ENCODE measurements at regions not wholly inside any gene's neighbourhood (a gene's known extent, or its start where the extent isn't known, plus 50 kb on each side); places are given as distances from the start of the nearest gene placed in this dataset.

GRCh38 chr12:93261505-93262094 is 116.1 kb upstream of the NUDT4 start:
- Histone ChIP-seq H3K27ac (ENCODE audit: poor library complexity, severe bottlenecking) (no peak overlapping the region), H3K27me3 (ENCODE audit: insufficient read depth, poor library complexity, severe bottlenecking) (no peaks in the 10 kb centered on the region), H3K36me3 (ENCODE audit: low read depth) (no peaks in the 10 kb centered on the region), H3K4me3 (ENCODE audit: severe bottlenecking) (no peak overlapping the region), H3K4me1 (ENCODE audit: insufficient read depth, poor library complexity, severe bottlenecking) (peaks cover 12% of the 10 kb centered on the region), H3K9me3 (ENCODE audit: severe bottlenecking) (no peaks in the 10 kb centered on the region)
- no peak for TF ChIP-seq CTCF (IDR thresholded peaks at IDR 0.05; ENCODE audit: poor library complexity, severe bottlenecking)
- ATAC-seq (ENCODE audit: low read depth) (no peak), DNase-seq (ENCODE audit: low spot score) (no peak)

- no peak for ATAC-seq (ENCODE audit: low read depth)
These were observed 104.7 kb upstream of the NUDT4 start for GRCh38 chr12:93272997-93273396.

GRCh38 chr12:93273834-93274564 is 103.7 kb upstream of the NUDT4 start:
- Histone ChIP-seq H3K27me3 (ENCODE audit: insufficient read depth, poor library complexity, severe bottlenecking) (no peaks in the 10 kb centered on the region), H3K27ac (ENCODE audit: poor library complexity, severe bottlenecking) (no peak overlapping the region), H3K4me1 (ENCODE audit: insufficient read depth, poor library complexity, severe bottlenecking) (no peaks in the 10 kb centered on the region), H3K9me3 (ENCODE audit: severe bottlenecking) (no peaks in the 10 kb centered on the region), H3K36me3 (ENCODE audit: low read depth) (no peaks in the 10 kb centered on the region), H3K4me3 (ENCODE audit: severe bottlenecking) (no peak overlapping the region)
- ATAC-seq (ENCODE audit: low read depth) (no peak), DNase-seq (ENCODE audit: low spot score) (no peak)
- no peak for TF ChIP-seq CTCF (IDR thresholded peaks at IDR 0.05; ENCODE audit: poor library complexity, severe bottlenecking)

More at GRCh38 chr12:93272997-93273396, 104.7 kb upstream of the NUDT4 start:
- no peaks in the 10 kb centered on the region for H3K4me1 ChIP-seq (ENCODE audit: insufficient read depth, poor library complexity, severe bottlenecking)
- no peaks in the 10 kb centered on the region for H3K36me3 ChIP-seq (ENCODE audit: low read depth)
- no peak overlapping the region for H3K27ac ChIP-seq (ENCODE audit: poor library complexity, severe bottlenecking)
- TF ChIP-seq CTCF (IDR thresholded peaks at IDR 0.05; ENCODE audit: poor library complexity, severe bottlenecking): no peak
- H3K27me3 ChIP-seq (ENCODE audit: insufficient read depth, poor library complexity, severe bottlenecking): no peaks in the 10 kb centered on the region
- no peaks in the 10 kb centered on the region for H3K9me3 ChIP-seq (ENCODE audit: severe bottlenecking)
- no peak overlapping the region for H3K4me3 ChIP-seq (ENCODE audit: severe bottlenecking)
- no peak for DNase-seq (ENCODE audit: low spot score)

GRCh38 chr12:93274937-93275336 is 102.8 kb upstream of the NUDT4 start:
- no peak for TF ChIP-seq CTCF (IDR thresholded peaks at IDR 0.05; ENCODE audit: poor library complexity, severe bottlenecking)
- Histone ChIP-seq H3K4me1 (ENCODE audit: insufficient read depth, poor library complexity, severe bottlenecking) (no peaks in the 10 kb centered on the region), H3K27ac (ENCODE audit: poor library complexity, severe bottlenecking) (no peak overlapping the region), H3K27me3 (ENCODE audit: insufficient read depth, poor library complexity, severe bottlenecking) (no peaks in the 10 kb centered on the region), H3K36me3 (ENCODE audit: low read depth) (no peaks in the 10 kb centered on the region), H3K4me3 (ENCODE audit: severe bottlenecking) (no peak overlapping the region), H3K9me3 (ENCODE audit: severe bottlenecking) (no peaks in the 10 kb centered on the region)
- ATAC-seq (ENCODE audit: low read depth) (no peak), DNase-seq (ENCODE audit: low spot score) (no peak)

GRCh38 chr12:93275589-93275988 is 102.1 kb upstream of the NUDT4 start:
- no peak for TF ChIP-seq CTCF (IDR thresholded peaks at IDR 0.05; ENCODE audit: poor library complexity, severe bottlenecking)

More at GRCh38 chr12:93275589-93275988, 102.1 kb upstream of the NUDT4 start:
- no peak overlapping the region for H3K27ac ChIP-seq (ENCODE audit: poor library complexity, severe bottlenecking)
- no peak overlapping the region for H3K4me3 ChIP-seq (ENCODE audit: severe bottlenecking)
- H3K9me3 ChIP-seq (ENCODE audit: severe bottlenecking): no peaks in the 10 kb centered on the region
- H3K4me1 ChIP-seq (ENCODE audit: insufficient read depth, poor library complexity, severe bottlenecking): no peaks in the 10 kb centered on the region
- DNase-seq (ENCODE audit: low spot score) (no peak), ATAC-seq (ENCODE audit: low read depth) (no peak)
- no peaks in the 10 kb centered on the region for H3K36me3 ChIP-seq (ENCODE audit: low read depth)
- no peaks in the 10 kb centered on the region for H3K27me3 ChIP-seq (ENCODE audit: insufficient read depth, poor library complexity, severe bottlenecking)
